ENCODE measurements at regions not wholly inside any gene's neighbourhood (a gene's known extent, or its start where the extent isn't known, plus 50 kb on each side); places are given as distances from the start of the nearest gene placed in this dataset.

DNA sequence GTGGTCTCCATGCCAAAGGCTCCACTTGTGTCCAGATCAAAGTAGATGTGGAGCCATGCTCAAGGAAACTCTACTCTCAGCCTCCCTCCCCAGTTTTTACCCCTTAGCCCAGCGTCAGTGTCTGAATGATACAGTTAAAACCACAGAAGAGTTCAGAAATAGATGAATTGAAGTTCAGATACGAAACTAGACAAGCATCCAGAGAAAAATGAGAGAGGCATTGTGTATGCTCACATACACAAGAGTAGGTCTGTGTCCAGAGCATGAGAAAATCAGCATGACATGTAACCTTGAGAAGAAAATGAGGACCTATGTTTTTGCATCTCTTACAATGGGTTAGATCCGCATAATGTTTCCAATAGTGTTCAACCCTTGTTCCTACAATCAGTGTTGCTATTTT is 612.8 kb upstream of the PKDCC start:
- no peaks in the 10 kb centered on the region for H3K27me3 ChIP-seq (ENCODE audit: control insufficient read depth in 1 of 2, insufficient read depth in 2 of 2, low read length in 2 of 2)
- H3K36me3 ChIP-seq (ENCODE audit: control insufficient read depth in 1 of 2, insufficient read depth in 2 of 2, low read length in 2 of 2), result no peaks in the 10 kb centered on the region
- H3K27ac ChIP-seq (ENCODE audit: low read depth, low read length), result no peak overlapping the region
- no peak overlapping the region for H3K9ac ChIP-seq (ENCODE audit: low read depth in 1 of 2, low read length in 2 of 2)
- H3K4me1 ChIP-seq (ENCODE audit: control insufficient read depth in 1 of 2, insufficient read depth in 2 of 2, low read length in 2 of 2), result no peaks in the 10 kb centered on the region
- H3K4me3 ChIP-seq (ENCODE audit: low read depth in 1 of 2, low read length in 2 of 2), result no peak overlapping the region
- peaks cover 0 to 5% of the 10 kb centered on the region in 2 donors for H3K9me3 ChIP-seq (ENCODE audit: control insufficient read depth in 1 of 2, low read length in 2 of 2)

DNA sequence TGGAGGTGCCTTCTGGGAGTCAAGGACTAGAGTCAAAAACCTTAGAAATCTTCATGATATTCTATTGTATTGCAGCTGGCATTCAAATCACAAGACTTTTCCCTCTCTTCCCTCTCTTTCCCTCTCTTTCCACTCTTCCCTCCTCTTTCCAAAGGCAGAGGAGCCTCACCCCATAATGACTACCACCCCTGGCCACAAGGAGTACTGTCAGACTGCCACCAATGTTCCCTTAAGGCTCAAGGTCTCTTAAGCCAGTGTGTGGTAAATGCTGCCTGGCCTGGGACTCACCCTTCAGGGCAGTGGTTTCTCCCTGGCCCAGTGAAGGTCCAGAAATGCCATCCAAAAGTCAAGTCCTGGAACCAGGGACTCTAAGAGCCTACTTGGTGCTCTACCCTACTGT is 605.9 kb upstream of the PKDCC start:
- no peak overlapping the region for H3K9ac ChIP-seq (ENCODE audit: low read depth in 1 of 2, low read length in 2 of 2)
- H3K36me3 ChIP-seq (ENCODE audit: control insufficient read depth in 1 of 2, insufficient read depth in 2 of 2, low read length in 2 of 2), result no peaks in the 10 kb centered on the region
- H3K4me1 ChIP-seq (ENCODE audit: control insufficient read depth in 1 of 2, insufficient read depth in 2 of 2, low read length in 2 of 2), result no peaks in the 10 kb centered on the region
- H3K4me3 ChIP-seq (ENCODE audit: low read depth in 1 of 2, low read length in 2 of 2), result no peak overlapping the region
- no peaks in the 10 kb centered on the region for H3K27me3 ChIP-seq (ENCODE audit: control insufficient read depth in 1 of 2, insufficient read depth in 2 of 2, low read length in 2 of 2)
- peaks cover 0 to 4% of the 10 kb centered on the region in 2 donors for H3K9me3 ChIP-seq (ENCODE audit: control insufficient read depth in 1 of 2, low read length in 2 of 2)
- H3K27ac ChIP-seq (ENCODE audit: low read depth, low read length), result no peak overlapping the region

DNA sequence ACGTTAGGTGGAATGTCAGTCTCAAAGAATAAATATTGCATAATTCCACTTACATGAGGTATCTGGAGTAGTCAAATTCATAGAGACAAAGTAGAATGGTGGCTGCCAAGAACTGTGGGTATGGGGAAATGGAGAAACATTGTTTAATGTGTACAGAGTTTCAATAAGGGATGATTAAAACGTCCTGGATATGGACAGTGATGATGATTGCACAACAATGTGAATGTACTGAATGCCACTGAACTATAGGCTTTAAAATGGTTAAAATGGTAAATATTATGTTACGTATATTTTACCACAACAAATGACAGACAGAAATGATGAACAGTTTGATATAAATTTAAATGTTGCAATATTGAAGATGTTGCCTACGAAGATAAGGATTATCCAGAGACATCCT is 602.0 kb upstream of the PKDCC start:
- Histone ChIP-seq H3K36me3 (ENCODE audit: control insufficient read depth in 1 of 2, insufficient read depth in 2 of 2, low read length in 2 of 2) (no peaks in the 10 kb centered on the region), H3K9ac (ENCODE audit: low read depth in 1 of 2, low read length in 2 of 2) (no peak overlapping the region), H3K4me1 (ENCODE audit: control insufficient read depth in 1 of 2, insufficient read depth in 2 of 2, low read length in 2 of 2) (no peaks in the 10 kb centered on the region), H3K27me3 (ENCODE audit: control insufficient read depth in 1 of 2, insufficient read depth in 2 of 2, low read length in 2 of 2) (no peaks in the 10 kb centered on the region), H3K27ac (ENCODE audit: low read depth, low read length) (no peak overlapping the region), H3K9me3 (ENCODE audit: control insufficient read depth in 1 of 2, low read length in 2 of 2) (no peaks in the 10 kb centered on the region), H3K4me3 (ENCODE audit: low read depth in 1 of 2, low read length in 2 of 2) (no peak overlapping the region)

DNA sequence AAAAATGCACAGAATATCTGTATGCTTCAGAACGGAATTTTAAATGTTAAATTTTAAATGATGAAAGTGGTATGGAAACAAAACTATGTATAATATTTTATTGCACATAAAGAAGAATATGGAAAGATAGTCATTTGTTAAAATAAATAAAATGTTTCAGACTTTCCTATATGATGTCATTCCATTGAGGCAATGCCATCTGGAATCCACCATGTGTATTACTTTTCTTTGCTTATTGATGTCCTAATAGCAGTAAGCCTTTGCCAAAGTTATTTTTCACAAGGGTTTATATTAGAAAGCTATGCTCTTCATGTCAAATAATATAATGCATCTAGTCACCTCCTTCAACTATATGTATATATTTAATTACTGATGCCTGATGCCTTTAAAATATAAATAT is 601.6 kb upstream of the PKDCC start:
- Histone ChIP-seq H3K36me3 (ENCODE audit: control insufficient read depth in 1 of 2, insufficient read depth in 2 of 2, low read length in 2 of 2) (no peaks in the 10 kb centered on the region), H3K27ac (ENCODE audit: low read depth, low read length) (no peak overlapping the region), H3K27me3 (ENCODE audit: control insufficient read depth in 1 of 2, insufficient read depth in 2 of 2, low read length in 2 of 2) (no peaks in the 10 kb centered on the region)

DNA sequence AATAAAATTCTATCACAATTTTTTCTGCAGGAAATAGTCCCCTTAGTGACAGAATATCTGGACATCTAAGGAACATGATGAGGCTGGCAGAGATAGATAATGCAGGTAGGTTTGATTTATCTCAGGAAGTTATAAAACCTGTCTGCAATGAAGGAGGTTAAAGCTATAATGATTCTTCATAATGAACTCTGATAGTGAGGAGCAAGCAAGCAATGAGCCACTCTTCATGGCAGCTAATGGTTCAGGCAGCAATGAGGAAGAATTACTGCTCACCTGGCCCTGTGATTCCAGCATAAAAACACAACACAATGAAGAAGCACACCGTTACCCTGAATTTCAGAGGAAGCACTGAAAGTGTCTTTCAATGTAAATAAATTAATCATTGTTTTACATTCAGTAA is 599.6 kb upstream of the PKDCC start:
- Histone ChIP-seq H3K27ac (ENCODE audit: low read depth, low read length) (no peak overlapping the region), H3K36me3 (ENCODE audit: control insufficient read depth in 1 of 2, insufficient read depth in 2 of 2, low read length in 2 of 2) (no peaks in the 10 kb centered on the region), H3K4me1 (ENCODE audit: control insufficient read depth in 1 of 2, insufficient read depth in 2 of 2, low read length in 2 of 2) (no peaks in the 10 kb centered on the region), H3K4me3 (ENCODE audit: low read depth in 1 of 2, low read length in 2 of 2) (no peak overlapping the region), H3K27me3 (ENCODE audit: control insufficient read depth in 1 of 2, insufficient read depth in 2 of 2, low read length in 2 of 2) (no peaks in the 10 kb centered on the region), H3K9me3 (ENCODE audit: control insufficient read depth in 1 of 2, low read length in 2 of 2) (no peaks in the 10 kb centered on the region), H3K9ac (ENCODE audit: low read depth in 1 of 2, low read length in 2 of 2) (no peak overlapping the region)

More for the DNA sequence above, 601.6 kb upstream of the PKDCC start:
- H3K9ac ChIP-seq (ENCODE audit: low read depth in 1 of 2, low read length in 2 of 2), result no peak overlapping the region
- no peak overlapping the region for H3K4me3 ChIP-seq (ENCODE audit: low read depth in 1 of 2, low read length in 2 of 2)
- H3K4me1 ChIP-seq (ENCODE audit: control insufficient read depth in 1 of 2, insufficient read depth in 2 of 2, low read length in 2 of 2), result no peaks in the 10 kb centered on the region
- no peaks in the 10 kb centered on the region for H3K9me3 ChIP-seq (ENCODE audit: control insufficient read depth in 1 of 2, low read length in 2 of 2)

DNA sequence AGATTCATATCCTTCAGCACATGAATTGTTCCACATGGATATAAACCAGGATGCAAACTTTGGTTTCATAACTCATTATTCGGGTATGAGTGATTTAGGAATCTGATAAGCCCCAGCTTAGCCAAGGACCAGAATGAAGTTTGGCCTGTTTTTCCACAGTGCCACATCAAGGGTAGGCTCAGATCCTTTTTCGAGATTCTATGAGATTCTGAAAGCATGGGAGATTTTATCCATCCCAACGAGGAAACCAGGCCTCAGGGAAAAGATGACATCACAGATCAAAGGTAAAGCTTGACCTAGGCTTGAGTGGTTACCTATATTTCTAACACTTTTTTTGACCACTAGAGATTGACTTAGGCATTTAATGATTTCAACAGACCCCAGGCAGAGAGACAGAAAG is 590.8 kb upstream of the PKDCC start:
- Histone ChIP-seq H3K36me3 (ENCODE audit: control insufficient read depth in 1 of 2, insufficient read depth in 2 of 2, low read length in 2 of 2) (no peaks in the 10 kb centered on the region), H3K9me3 (ENCODE audit: control insufficient read depth in 1 of 2, low read length in 2 of 2) (no peaks in the 10 kb centered on the region), H3K4me1 (ENCODE audit: control insufficient read depth in 1 of 2, insufficient read depth in 2 of 2, low read length in 2 of 2) (no peaks in the 10 kb centered on the region)

DNA sequence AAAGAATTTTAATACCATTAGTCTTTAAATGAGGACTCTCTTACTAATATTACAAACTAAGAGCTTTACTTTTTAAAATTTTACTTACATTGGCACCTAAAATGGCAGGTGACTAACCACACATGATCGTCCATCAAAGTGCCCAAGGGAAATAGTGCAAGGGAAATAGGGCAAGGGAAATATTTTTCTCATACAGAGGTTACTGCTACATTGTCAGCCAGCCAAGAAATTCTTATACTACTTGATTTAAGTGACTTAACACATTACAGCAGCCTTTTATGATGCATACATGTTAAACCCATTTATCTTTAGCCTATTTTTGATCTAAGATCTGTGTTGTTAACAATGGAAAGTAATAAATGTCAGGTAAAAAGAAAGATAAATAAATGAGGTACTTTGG is 587.2 kb upstream of the PKDCC start:
- Histone ChIP-seq H3K9ac (ENCODE audit: low read depth in 1 of 2, low read length in 2 of 2) (no peak overlapping the region), H3K36me3 (ENCODE audit: control insufficient read depth in 1 of 2, insufficient read depth in 2 of 2, low read length in 2 of 2) (no peaks in the 10 kb centered on the region), H3K4me3 (ENCODE audit: low read depth in 1 of 2, low read length in 2 of 2) (no peak overlapping the region), H3K9me3 (ENCODE audit: control insufficient read depth in 1 of 2, low read length in 2 of 2) (no peaks in the 10 kb centered on the region), H3K27me3 (ENCODE audit: control insufficient read depth in 1 of 2, insufficient read depth in 2 of 2, low read length in 2 of 2) (no peaks in the 10 kb centered on the region), H3K27ac (ENCODE audit: low read depth, low read length) (no peak overlapping the region), H3K4me1 (ENCODE audit: control insufficient read depth in 1 of 2, insufficient read depth in 2 of 2, low read length in 2 of 2) (no peaks in the 10 kb centered on the region)

More for the DNA sequence above, 590.8 kb upstream of the PKDCC start:
- H3K27ac ChIP-seq (ENCODE audit: low read depth, low read length), result no peak overlapping the region
- no peak overlapping the region for H3K4me3 ChIP-seq (ENCODE audit: low read depth in 1 of 2, low read length in 2 of 2)
- H3K27me3 ChIP-seq (ENCODE audit: control insufficient read depth in 1 of 2, insufficient read depth in 2 of 2, low read length in 2 of 2), result no peaks in the 10 kb centered on the region
- H3K9ac ChIP-seq (ENCODE audit: low read depth in 1 of 2, low read length in 2 of 2), result no peak overlapping the region

DNA sequence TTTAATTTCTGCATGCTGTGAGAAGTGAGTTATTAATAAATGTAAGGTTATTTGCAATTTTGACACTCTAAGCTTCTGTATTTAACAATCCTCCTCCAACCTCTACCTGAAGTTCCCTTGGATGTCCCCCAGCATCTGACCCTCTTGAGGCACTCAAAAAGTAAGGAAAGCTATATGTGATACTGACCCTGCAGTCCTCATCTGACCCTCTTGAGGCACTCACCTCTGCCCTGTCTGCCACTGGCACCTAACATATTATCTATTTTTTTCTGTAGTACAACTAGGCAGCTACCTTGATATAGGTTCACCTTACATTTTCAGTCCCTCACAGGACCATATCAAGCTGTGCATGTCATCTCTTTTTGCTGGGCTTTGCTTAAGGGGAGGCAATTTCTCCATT is 583.4 kb upstream of the PKDCC start:
- no peaks in the 10 kb centered on the region for H3K4me1 ChIP-seq (ENCODE audit: control insufficient read depth in 1 of 2, insufficient read depth in 2 of 2, low read length in 2 of 2)
- no peaks in the 10 kb centered on the region for H3K9me3 ChIP-seq (ENCODE audit: control insufficient read depth in 1 of 2, low read length in 2 of 2)
- H3K36me3 ChIP-seq (ENCODE audit: control insufficient read depth in 1 of 2, insufficient read depth in 2 of 2, low read length in 2 of 2), result no peaks in the 10 kb centered on the region
- H3K27ac ChIP-seq (ENCODE audit: low read depth, low read length), result no peak overlapping the region
- H3K4me3 ChIP-seq (ENCODE audit: low read depth in 1 of 2, low read length in 2 of 2), result no peak overlapping the region
- H3K27me3 ChIP-seq (ENCODE audit: control insufficient read depth in 1 of 2, insufficient read depth in 2 of 2, low read length in 2 of 2), result no peaks in the 10 kb centered on the region
- no peak overlapping the region for H3K9ac ChIP-seq (ENCODE audit: low read depth in 1 of 2, low read length in 2 of 2)

DNA sequence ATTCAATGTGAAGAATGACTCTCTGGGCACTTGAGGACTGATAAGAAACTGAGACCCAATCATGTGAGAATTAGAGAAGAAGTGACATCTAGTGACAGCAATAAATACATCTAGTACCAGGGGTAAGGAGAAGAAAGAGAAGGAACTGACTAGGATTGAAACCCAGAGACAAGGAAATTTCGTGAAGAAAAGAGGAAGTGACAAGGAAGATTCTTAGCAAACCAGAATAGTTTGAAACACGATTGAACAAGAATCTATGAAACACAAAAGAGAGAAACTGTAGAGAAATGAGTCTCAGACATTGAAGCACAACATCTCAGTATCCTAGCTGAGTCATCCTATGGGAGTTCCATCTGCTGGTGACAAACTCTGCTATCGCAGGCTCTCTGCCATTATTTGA is 571.9 kb upstream of the PKDCC start:
- H3K9ac ChIP-seq (ENCODE audit: low read depth in 1 of 2, low read length in 2 of 2), result no peak overlapping the region
- H3K4me3 ChIP-seq (ENCODE audit: low read depth in 1 of 2, low read length in 2 of 2), result no peak overlapping the region
- no peaks in the 10 kb centered on the region for H3K36me3 ChIP-seq (ENCODE audit: control insufficient read depth in 1 of 2, insufficient read depth in 2 of 2, low read length in 2 of 2)
- no peaks in the 10 kb centered on the region for H3K9me3 ChIP-seq (ENCODE audit: control insufficient read depth in 1 of 2, low read length in 2 of 2)
- H3K4me1 ChIP-seq (ENCODE audit: control insufficient read depth in 1 of 2, insufficient read depth in 2 of 2, low read length in 2 of 2), result no peaks in the 10 kb centered on the region
- no peaks in the 10 kb centered on the region for H3K27me3 ChIP-seq (ENCODE audit: control insufficient read depth in 1 of 2, insufficient read depth in 2 of 2, low read length in 2 of 2)
- no peak overlapping the region for H3K27ac ChIP-seq (ENCODE audit: low read depth, low read length)

DNA sequence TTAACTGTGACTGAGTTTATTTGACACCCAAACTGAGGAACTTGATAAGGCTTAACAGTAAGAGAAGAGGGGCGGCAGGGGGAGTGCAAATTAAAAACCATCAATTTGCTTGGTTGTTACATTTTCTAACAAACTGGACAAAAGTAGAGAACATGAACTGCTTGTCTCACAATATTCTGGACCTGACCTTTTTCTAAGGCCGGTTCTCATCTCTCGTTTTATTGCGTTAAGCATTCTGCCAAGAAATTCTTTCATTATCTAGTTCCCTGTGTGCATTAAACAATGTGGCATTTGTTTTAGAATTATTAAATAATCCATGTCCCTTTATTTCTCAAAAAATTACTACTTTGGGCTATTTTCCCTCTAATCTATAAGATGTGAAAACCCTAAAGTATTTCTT is 565.2 kb upstream of the PKDCC start:
- Histone ChIP-seq H3K4me1 (ENCODE audit: control insufficient read depth in 1 of 2, insufficient read depth in 2 of 2, low read length in 2 of 2) (no peaks in the 10 kb centered on the region), H3K4me3 (ENCODE audit: low read depth in 1 of 2, low read length in 2 of 2) (no peak overlapping the region), H3K27ac (ENCODE audit: low read depth, low read length) (no peak overlapping the region), H3K9ac (ENCODE audit: low read depth in 1 of 2, low read length in 2 of 2) (no peak overlapping the region), H3K9me3 (ENCODE audit: control insufficient read depth in 1 of 2, low read length in 2 of 2) (no peaks in the 10 kb centered on the region), H3K27me3 (ENCODE audit: control insufficient read depth in 1 of 2, insufficient read depth in 2 of 2, low read length in 2 of 2) (no peaks in the 10 kb centered on the region), H3K36me3 (ENCODE audit: control insufficient read depth in 1 of 2, insufficient read depth in 2 of 2, low read length in 2 of 2) (no peaks in the 10 kb centered on the region)

DNA sequence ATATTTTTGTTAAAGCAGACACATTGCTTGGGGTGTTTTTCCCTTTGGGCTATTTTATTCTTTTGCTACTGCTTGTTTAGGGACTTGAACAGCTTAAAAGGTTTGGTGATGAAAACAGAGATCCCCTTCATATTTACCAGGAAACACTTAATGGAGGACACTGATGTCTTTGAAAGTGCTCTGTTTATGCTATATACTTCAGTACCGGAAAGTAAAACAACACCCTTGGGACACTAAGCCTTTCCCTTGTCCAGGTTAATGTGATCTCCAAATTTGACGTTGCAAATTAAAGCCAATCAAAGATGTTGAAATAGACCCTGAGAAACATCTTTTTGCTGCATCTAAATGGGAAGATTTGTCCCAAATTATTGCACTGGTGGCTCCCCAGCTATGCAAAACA is 564.6 kb upstream of the PKDCC start:
- Histone ChIP-seq H3K27ac (ENCODE audit: low read depth, low read length) (no peak overlapping the region), H3K36me3 (ENCODE audit: control insufficient read depth in 1 of 2, insufficient read depth in 2 of 2, low read length in 2 of 2) (no peaks in the 10 kb centered on the region), H3K27me3 (ENCODE audit: control insufficient read depth in 1 of 2, insufficient read depth in 2 of 2, low read length in 2 of 2) (no peaks in the 10 kb centered on the region), H3K4me1 (ENCODE audit: control insufficient read depth in 1 of 2, insufficient read depth in 2 of 2, low read length in 2 of 2) (no peaks in the 10 kb centered on the region), H3K9me3 (ENCODE audit: control insufficient read depth in 1 of 2, low read length in 2 of 2) (no peaks in the 10 kb centered on the region), H3K4me3 (ENCODE audit: low read depth in 1 of 2, low read length in 2 of 2) (no peak overlapping the region), H3K9ac (ENCODE audit: low read depth in 1 of 2, low read length in 2 of 2) (no peak overlapping the region)
